GM19099 (cell line): ENCODE measurements at regions not wholly inside any gene's neighbourhood (a gene's known extent, or its start where the extent isn't known, plus 50 kb on each side); places are given as distances from the start of the nearest gene placed in this dataset.

ENCODE experiments used
- POLR2A ChIP-seq: IDR thresholded peaks from 3 replicates; pipeline ENCODE4 v1.6.1; 2011; ENCODE audit warnings: low read depth; ENCODE audit not compliant: insufficient read length; ENCODE audit errors: extremely low read depth

GRCh38 chr12:93146970-93147369 lies 217.9 kb upstream of the EEA1 start:
- TF ChIP-seq POLR2A, result no peak

GRCh38 chr12:93148412-93148811 lies 219.3 kb upstream of the EEA1 start:
- TF ChIP-seq POLR2A, result no peak

GRCh38 chr12:93149229-93149628 lies 220.1 kb upstream of the EEA1 start:
- TF ChIP-seq POLR2A, result no peak

GRCh38 chr12:93151079-93151762 lies 222.1 kb upstream of the EEA1 start:
- TF ChIP-seq POLR2A, result no peak

GRCh38 chr12:93152617-93153016 lies 223.5 kb upstream of the EEA1 start:
- no peak for TF ChIP-seq POLR2A

GRCh38 chr12:93153321-93153720 lies 224.2 kb upstream of the EEA1 start:
- TF ChIP-seq POLR2A, result no peak

- no peak for TF ChIP-seq POLR2A
Measured at GRCh38 chr12:93154096-93154728, 223.5 kb upstream of the NUDT4 start.

GRCh38 chr12:93154753-93155480 lies 222.8 kb upstream of the NUDT4 start:
- no peak for TF ChIP-seq POLR2A

- no peak for TF ChIP-seq POLR2A
Measured at GRCh38 chr12:93156086-93156716, 221.5 kb upstream of the NUDT4 start.

- no peak for TF ChIP-seq POLR2A
Measured at GRCh38 chr12:93157279-93157678, 220.4 kb upstream of the NUDT4 start.

GRCh38 chr12:93158065-93158843 lies 219.5 kb upstream of the NUDT4 start:
- no peak for TF ChIP-seq POLR2A

- TF ChIP-seq POLR2A, result no peak
Measured at GRCh38 chr12:93163260-93164036, 214.3 kb upstream of the NUDT4 start.

- TF ChIP-seq POLR2A, result no peak
Measured at GRCh38 chr12:93164103-93164880, 213.4 kb upstream of the NUDT4 start.
